Stimulated activated CD8-positive, alpha-beta memory T cell treated with anti-CD3 and anti-CD28 coated beads, Interleukin-15, amount 100 ng/mL, for 48 hours (primary cell): ENCODE measurements at regions not wholly inside any gene's neighbourhood (a gene's known extent, or its start where the extent isn't known, plus 50 kb on each side); places are given as distances from the start of the nearest gene placed in this dataset.

ENCODE experiments used
- DNase-seq, 2 donors: peaks; one replicate each; pipeline ENCODE4 v3.0.0-alpha.2; 2020; ENCODE audit warnings: low read depth in 2 of 2

- no peak for DNase-seq
Measured at GRCh38 chr3:168585544-168585943, 489.8 kb upstream of the GOLIM4 start.

DNA sequence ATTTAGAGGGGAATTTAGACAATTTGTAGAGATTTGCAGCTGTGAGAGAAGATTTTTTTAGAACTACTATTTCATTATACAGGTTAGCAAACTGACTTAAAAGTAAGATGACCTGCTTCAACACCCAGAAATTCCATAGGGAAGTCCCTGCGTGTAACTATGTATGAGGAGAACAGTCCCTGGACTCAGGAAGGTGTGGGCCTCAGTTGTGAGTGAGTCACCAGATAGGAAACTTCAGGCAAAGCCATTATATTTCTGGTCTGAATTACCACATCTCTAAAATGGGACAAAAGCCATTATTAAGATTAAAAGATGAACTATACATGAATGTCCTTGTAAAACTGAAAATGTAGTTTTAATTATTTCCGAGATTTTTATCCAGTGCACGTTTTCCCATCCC is 488.3 kb upstream of the GOLIM4 start:
- DNase-seq, result no peak

DNA sequence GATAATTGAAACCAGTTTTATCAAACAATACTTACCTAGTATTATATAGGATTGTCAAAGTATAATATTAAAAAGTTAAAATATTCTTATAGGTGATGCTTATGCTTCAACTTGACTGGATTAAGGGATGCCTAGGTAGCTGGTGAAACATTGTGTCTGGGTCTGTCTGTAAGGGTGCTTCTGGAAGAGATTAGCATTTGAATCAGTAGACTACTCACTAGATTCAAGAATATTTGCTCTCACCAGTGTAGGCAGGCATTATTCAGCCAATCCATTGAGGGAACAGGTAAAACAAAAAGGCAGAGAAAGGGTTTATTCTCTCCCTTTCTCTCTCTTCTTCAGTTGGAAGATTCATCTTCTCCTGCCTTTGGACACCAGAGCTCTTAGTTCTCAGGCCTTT is 486.8 kb upstream of the GOLIM4 start:
- no peak for DNase-seq

GRCh38 chr3:168581771-168582225 is 486.1 kb upstream of the GOLIM4 start:
- no peak for DNase-seq

- DNase-seq, result no peak
Measured at GRCh38 chr3:168579010-168579409, 483.3 kb upstream of the GOLIM4 start.

GRCh38 chr3:168575750-168576149 is 480.0 kb upstream of the GOLIM4 start:
- DNase-seq, result no peak

DNA sequence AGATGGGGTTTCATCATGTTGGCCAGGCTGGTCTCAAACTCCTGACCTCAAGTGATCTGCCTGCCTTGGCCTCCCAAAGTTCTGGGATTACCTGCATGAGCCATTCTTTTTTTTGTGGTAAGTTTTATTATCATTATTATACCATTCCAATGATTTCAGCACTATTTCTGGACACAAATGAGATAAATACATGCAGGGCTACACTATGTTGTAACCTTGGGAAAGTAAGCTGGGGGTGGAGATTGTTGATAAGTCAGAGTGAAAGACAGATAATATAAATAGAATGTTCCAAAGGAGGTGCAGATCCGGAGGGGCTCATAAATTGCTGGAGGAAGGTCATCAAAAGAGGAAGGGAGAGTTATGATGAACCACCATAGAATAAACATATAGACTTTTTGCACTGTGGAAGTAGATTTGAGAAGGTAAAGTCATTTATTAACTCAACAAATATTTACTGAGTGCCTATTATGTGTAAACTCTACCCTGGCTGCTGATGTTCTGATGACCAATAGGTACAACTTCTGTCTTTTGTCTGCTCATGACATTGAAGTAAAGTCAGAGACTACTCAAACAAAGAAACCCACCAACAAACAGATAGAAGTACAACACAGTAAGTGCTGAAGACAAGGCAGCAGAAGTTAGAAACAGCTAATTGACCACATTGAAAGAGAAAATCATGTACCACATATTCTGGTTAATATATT is 478.9 kb upstream of the GOLIM4 start:
- DNase-seq, result no peak

DNA sequence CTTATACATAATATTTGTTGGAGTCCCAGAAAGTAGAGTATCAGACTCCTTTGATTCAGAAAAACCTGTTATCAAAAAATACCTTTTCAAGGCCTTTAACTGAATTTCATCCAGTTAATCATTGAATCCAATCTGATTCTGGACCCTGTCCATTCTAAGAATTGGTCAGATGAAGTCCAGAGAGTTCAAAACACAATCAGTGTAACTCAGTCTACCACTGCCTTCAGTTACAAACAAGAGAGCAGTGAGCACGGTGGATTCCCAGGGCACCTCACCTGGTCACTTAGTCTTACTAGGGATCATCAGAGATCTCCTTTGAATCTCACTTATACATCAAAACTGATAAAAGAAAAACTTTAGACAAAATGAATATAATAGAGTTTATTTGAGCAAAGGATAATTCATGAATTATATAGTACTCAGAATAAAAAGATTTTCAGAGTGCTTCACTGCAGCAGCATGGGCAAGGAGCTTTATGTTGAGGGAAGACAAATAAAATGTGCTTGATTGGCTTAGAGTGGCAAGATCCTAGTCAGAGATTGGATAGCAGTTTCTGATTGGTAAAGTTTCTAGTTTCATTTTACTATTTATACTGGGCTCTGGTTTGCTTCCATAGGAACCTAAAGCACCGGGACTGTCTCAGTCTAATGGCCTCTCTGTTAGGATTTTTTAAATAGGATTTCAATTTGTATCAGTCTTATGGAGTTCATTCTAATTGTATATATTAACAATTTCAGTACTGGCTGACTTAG is 474.9 kb upstream of the GOLIM4 start:
- no peak for DNase-seq

- DNase-seq, result no peak
Measured at GRCh38 chr3:168558728-168559411, 463.1 kb upstream of the GOLIM4 start.

DNA sequence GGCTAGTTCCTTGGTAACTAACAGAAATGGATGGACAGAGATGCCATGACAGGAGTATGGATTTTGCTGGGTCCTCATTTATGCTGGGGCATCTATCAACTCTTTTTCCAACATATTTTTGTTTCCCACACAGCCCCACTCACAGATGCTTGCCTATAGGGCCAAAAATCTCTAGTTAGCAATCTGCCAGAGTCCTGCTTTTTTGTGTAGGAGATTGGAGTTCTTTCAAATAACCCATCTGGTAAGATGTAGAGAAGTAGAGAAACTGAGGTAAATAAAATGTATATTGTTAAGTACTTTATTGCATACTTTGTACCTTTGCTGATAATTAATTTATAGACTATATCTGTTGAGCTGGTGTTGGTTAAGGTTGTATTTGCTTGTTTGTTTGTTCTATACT is 456.5 kb upstream of the GOLIM4 start:
- DNase-seq, result no peak

GRCh38 chr3:168548719-168549118 is 453.0 kb upstream of the GOLIM4 start:
- no peak for DNase-seq

- DNase-seq, result no peak
Measured at GRCh38 chr3:168546707-168547106, 451.0 kb upstream of the GOLIM4 start.

DNA sequence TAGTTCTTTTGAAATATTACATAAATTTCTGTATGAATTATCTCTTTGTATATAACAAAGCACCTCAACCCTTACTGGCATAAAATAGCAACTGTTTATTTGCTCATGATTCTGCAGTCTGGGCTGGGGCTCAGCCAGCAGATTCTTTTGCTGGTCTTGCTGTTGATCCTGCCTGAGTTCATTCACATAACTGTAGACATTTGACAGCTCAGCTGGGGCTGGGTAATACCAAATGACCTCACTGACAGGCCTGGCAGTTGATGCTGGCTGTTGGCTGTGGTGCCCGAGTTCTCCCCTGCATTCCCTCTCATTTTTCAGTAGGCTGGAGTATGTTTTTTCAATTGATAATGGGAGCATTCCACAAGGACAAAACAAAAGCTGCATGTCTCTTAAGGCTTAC is 449.9 kb upstream of the GOLIM4 start:
- no peak for DNase-seq

DNA sequence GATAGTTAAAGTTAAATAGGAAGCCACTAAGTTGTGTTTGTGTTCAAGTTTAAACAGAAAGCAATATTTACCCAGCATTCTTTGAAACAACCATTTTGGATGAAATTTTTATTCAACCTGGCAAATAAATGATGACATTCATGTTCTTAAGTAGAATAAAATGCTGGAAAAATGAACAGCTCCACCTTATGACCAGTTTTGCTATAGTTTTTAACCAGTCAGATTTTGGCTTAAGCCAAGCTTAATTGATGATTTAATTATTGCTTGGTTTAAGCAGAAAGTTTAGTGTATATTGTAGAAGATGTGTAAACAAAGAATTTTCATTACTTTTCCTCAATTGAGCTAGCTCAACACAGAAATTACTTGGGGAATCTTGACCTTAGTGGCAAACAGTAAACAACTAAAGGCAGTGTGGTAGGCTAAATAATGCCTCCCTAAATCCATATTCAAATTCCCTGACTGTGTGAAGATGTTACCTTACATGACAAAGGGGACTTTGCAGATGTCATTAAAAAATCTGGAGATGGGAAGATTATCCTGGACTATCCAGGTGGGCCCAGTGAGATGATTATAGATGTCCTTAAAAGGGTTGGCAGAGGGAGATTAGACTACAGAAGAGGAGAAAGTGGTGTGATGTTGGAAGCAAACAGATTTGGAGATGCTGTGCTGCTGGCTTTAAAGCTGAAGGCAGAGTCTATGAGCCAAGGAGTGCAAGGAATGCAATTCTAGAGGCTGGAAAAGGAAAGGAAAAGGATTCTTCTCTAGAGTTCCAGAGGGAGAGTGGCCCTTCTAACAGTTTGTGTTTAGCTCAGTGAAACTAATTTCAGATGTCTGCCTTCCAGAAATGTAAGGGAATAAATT is 448.6 kb upstream of the GOLIM4 start:
- DNase-seq, result no peak

GRCh38 chr3:168540726-168541125 is 445.0 kb upstream of the GOLIM4 start:
- DNase-seq, result no peak

DNA sequence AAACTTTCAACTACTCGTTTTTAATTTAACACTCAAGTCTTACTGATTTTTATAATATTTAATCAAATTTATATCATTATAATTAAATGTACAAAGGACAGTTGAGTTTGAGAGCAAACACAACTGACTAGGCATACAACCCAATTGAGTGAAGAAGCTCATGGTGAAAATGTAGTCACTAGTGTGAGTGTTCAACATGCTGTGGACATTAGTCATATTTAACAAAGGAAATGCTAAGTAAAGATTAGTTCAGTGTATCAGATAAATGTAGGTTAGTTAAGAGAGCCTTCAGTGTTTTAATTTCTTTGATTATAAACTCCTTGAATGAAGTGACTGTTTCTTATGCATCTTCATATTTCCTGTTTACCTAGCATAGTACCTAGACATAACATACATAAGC is 444.2 kb upstream of the GOLIM4 start:
- no peak for DNase-seq

GRCh38 chr3:168534761-168535160 is 439.0 kb upstream of the GOLIM4 start:
- no peak for DNase-seq

GRCh38 chr3:168533600-168533999 is 437.9 kb upstream of the GOLIM4 start:
- DNase-seq, result no peak

- DNase-seq, result no peak
Measured at GRCh38 chr3:168532135-168532534, 436.4 kb upstream of the GOLIM4 start.

DNA sequence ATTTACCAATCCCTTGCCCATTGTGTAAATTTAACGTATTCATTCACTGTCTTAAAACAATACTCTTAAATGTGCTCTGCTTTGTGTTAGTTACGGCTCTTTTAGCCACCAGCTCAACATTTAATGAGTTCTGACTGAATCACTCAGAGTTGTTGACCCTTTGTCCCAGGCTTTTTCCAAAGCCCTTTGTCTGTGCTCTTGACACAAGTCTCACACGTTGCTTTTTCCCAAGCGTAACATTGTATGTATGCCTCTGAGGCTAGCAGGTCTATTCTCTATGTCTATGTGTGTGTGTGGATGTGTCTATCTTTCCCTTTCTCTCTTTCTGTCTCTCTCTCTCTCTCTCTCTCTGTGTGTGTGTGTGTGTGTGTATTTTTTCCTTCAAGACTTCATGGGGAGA is 435.4 kb upstream of the GOLIM4 start:
- DNase-seq, result no peak

DNA sequence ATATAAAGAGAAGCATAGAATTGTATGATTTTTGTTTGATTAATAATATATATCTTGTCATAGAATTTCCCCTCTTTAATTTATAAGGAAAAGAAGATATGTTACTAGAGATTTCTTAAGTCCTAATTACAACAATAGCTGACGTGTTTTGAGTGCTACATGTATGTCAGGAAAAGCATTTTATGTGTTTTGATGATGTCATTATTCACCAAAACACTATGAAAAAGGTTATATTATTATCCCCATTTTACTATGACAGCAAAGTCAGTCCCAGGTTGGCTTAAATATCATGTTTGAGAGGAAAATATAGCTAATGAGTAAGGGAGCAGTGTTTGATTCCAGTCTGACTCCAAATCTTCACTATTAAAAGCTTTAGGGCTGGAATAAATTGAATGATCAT is 428.4 kb upstream of the GOLIM4 start:
- no peak for DNase-seq
